ENCODE measurements at regions not wholly inside any gene's neighbourhood (a gene's known extent, or its start where the extent isn't known, plus 50 kb on each side); places are given as distances from the start of the nearest gene placed in this dataset.

DNA sequence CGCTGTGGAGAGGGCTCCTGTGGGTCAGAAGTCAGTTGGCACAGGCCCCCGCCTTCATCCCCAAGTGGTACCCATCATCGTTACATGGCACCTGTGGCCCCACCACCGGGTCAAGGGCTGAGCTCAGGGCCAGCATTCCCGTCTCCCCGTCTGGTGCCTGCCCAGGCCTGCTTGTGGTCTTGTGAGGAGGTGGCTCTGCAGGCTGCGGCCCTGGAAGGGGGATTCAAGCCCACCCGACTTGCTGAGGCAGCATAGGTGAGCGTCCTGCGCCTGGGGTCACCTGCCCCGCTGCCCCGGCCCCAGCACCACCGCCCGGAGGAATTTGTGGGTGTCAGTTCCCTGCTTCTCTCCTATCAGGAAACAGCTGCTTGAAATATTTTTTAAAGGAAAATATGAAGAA is 53.0 kb upstream of the EN2 start:
- Histone ChIP-seq H2BK20ac (ENCODE audit: low read depth, low read length, poor library complexity, severe bottlenecking) (no peak overlapping the region), H3K9me3 (ENCODE audit: control insufficient read depth, low read depth, low read length) (no peaks in the 10 kb centered on the region), H3K4me2 (ENCODE audit: insufficient read depth, insufficient read length, low read length) (no peak overlapping the region), H3K27me3 (ENCODE audit: insufficient read depth, low read length) (no peaks in the 10 kb centered on the region), H2AK5ac (ENCODE audit: insufficient read length, low read length) (no peak overlapping the region), H2AFZ (ENCODE audit: low read length) (no peak overlapping the region), H4K8ac (replicated peaks; ENCODE audit: insufficient read length, low read depth, low read length) (no peak overlapping the region), H3K56ac (ENCODE audit: insufficient read length, low read depth, low read length) (no peak overlapping the region), H3K4me1 (ENCODE audit: insufficient read depth, low read length) (no peaks in the 10 kb centered on the region; the same call in 1 of the 2 replicates), H2BK15ac (ENCODE audit: low read depth, low read length) (no peak overlapping the region; the same call in 1 of the 2 replicates), H2BK120ac (ENCODE audit: low read depth, low read length, poor library complexity, severe bottlenecking) (no peak overlapping the region), H3K18ac (ENCODE audit: insufficient read length, low read depth, low read length) (no peak overlapping the region), H2BK5ac (ENCODE audit: insufficient read length, low read length) (no peak overlapping the region), H3K23me2 (ENCODE audit: insufficient read length, low read depth, low read length, poor library complexity, severe bottlenecking) (no peaks in the 10 kb centered on the region), H3K4ac (ENCODE audit: low read depth, low read length) (no peak overlapping the region), H3K79me2 (ENCODE audit: insufficient read depth, low read length) (no peaks in the 10 kb centered on the region), H3T11ph (ENCODE audit: low read length) (no peak overlapping the region), H4K91ac (ENCODE audit: insufficient read length, low read depth, low read length) (no peak overlapping the region), H3K14ac (ENCODE audit: insufficient read depth, low read length) (no peak overlapping the region; the same call in 1 of the 2 replicates), H3K9ac (ENCODE audit: extremely low read depth, insufficient read length, low read length) (no peak overlapping the region), H3K79me1 (ENCODE audit: insufficient read depth, low read depth, low read length, poor library complexity, severe bottlenecking) (no peaks in the 10 kb centered on the region), H4K20me1 (ENCODE audit: control insufficient read depth, insufficient read depth, insufficient read length) (peaks cover 3% of the 10 kb centered on the region), H2BK12ac (ENCODE audit: insufficient read length, low read depth, low read length) (no peak overlapping the region), H3K23ac (ENCODE audit: insufficient read length, low read depth, low read length) (no peak overlapping the region), H3K27ac (ENCODE audit: insufficient read length, low read depth, low read length) (no peak overlapping the region), H4K5ac (ENCODE audit: insufficient read length, low read depth, low read length) (no peak overlapping the region)
- peaks cover 62% of the 10 kb centered on the region for H3K27me3 Mint-ChIP-seq (ENCODE audit: low read depth)
- TF ChIP-seq, protein P1, sequence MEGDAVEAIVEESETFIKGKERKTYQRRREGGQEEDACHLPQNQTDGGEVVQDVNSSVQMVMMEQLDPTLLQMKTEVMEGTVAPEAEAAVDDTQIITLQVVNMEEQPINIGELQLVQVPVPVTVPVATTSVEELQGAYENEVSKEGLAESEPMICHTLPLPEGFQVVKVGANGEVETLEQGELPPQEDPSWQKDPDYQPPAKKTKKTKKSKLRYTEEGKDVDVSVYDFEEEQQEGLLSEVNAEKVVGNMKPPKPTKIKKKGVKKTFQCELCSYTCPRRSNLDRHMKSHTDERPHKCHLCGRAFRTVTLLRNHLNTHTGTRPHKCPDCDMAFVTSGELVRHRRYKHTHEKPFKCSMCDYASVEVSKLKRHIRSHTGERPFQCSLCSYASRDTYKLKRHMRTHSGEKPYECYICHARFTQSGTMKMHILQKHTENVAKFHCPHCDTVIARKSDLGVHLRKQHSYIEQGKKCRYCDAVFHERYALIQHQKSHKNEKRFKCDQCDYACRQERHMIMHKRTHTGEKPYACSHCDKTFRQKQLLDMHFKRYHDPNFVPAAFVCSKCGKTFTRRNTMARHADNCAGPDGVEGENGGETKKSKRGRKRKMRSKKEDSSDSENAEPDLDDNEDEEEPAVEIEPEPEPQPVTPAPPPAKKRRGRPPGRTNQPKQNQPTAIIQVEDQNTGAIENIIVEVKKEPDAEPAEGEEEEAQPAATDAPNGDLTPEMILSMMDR (conservative IDR thresholded peaks at IDR 0.05): no peak
- H3K9me3 Mint-ChIP-seq: peaks cover 2 to 8% of the 10 kb centered on the region in 2 experiments; a peak in 3 of 5 replicates
- no CpG with 5 or more reads among the region's 14 CpGs for WGBS (ENCODE audit: extremely low coverage, insufficient read length, low lambda C conversion rate)
- peaks cover 7 to 11% of the 10 kb centered on the region in 2 experiments for H3K4me1 Mint-ChIP-seq
- no peak overlapping the region for H3K27ac Mint-ChIP-seq
- peaks cover 0 to 5% (median 0%) of the 10 kb centered on the region in 3 experiments; a peak in 1 of 7 replicates for H3K36me3 Mint-ChIP-seq (ENCODE audit: insufficient read depth in 1 of 3, low read depth in 3 of 3)
- H3K4me3 Mint-ChIP-seq: no peak overlapping the region
- DNase-seq: no peak

Measured in H9 (cell line).